ENCODE measurements at regions not wholly inside any gene's neighbourhood (a gene's known extent, or its start where the extent isn't known, plus 50 kb on each side); places are given as distances from the start of the nearest gene placed in this dataset.

DNA sequence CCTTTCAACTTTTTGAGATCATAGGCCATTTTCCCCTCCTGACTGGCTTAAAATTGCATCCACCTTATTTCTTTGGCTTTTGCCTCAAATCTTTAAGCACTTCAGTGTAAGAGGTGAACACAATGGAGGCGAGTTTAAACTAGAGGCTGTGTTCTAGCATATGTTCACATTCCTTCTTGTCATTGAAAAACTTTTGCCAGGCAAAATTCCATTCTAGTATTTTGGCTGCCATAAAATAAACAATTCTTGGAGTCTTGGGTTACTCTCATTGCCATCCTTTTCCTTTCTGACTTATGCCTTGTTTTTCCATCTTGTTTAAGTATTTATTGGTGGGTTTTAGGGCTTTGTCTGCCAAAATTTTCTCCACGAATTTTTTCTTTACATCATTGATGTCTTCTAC is 137.3 kb upstream of the ANXA10 start:
- POLR2A ChIA-PET = no interaction called here
- in situ Hi-C loops (cut with HindIII; ENCODE audit: low pct_unique_long_range_greater_than_20kb, low sequenced_read_pairs) = no loop called here
- CTCF ChIA-PET = no interaction called here
- TF ChIP-seq SIN3A (IDR thresholded peaks at IDR 0.05; ENCODE audit: borderline replicate concordance, insufficient read depth, low read depth, low read length) (no peak), CTCF (IDR thresholded peaks at IDR 0.05) (no peak), POLR2AphosphoS5 (IDR thresholded peaks at IDR 0.05; ENCODE audit: low read depth, low read length) (no peak)
- TF ChIP-seq, protein P1, sequence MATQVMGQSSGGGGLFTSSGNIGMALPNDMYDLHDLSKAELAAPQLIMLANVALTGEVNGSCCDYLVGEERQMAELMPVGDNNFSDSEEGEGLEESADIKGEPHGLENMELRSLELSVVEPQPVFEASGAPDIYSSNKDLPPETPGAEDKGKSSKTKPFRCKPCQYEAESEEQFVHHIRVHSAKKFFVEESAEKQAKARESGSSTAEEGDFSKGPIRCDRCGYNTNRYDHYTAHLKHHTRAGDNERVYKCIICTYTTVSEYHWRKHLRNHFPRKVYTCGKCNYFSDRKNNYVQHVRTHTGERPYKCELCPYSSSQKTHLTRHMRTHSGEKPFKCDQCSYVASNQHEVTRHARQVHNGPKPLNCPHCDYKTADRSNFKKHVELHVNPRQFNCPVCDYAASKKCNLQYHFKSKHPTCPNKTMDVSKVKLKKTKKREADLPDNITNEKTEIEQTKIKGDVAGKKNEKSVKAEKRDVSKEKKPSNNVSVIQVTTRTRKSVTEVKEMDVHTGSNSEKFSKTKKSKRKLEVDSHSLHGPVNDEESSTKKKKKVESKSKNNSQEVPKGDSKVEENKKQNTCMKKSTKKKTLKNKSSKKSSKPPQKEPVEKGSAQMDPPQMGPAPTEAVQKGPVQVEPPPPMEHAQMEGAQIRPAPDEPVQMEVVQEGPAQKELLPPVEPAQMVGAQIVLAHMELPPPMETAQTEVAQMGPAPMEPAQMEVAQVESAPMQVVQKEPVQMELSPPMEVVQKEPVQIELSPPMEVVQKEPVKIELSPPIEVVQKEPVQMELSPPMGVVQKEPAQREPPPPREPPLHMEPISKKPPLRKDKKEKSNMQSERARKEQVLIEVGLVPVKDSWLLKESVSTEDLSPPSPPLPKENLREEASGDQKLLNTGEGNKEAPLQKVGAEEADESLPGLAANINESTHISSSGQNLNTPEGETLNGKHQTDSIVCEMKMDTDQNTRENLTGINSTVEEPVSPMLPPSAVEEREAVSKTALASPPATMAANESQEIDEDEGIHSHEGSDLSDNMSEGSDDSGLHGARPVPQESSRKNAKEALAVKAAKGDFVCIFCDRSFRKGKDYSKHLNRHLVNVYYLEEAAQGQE (IDR thresholded peaks at IDR 0.05; ENCODE audit: insufficient read depth in 1 of 2, low read depth in 2 of 2, low read length in 1 of 2) = no peak
- intact Hi-C loops (cut with micrococcal nuclease; ENCODE audit: unreplicated experiment) = no loop called here
- ATAC-seq (no peak), DNase-seq (ENCODE audit: low read depth, low spot score) (no peak)
- Histone ChIP-seq H3K4me1 (ENCODE audit: control insufficient read depth, insufficient read depth, low read length) (no peaks in the 10 kb centered on the region), H3K4me3 (ENCODE audit: low read depth in 2 of 2, low read length in 2 of 2) (no peak overlapping the region), H3K27ac (ENCODE audit: low read length) (no peak overlapping the region), H3K27me3 (ENCODE audit: control insufficient read depth, insufficient read depth, low read length) (no peaks in the 10 kb centered on the region), H3K36me3 (ENCODE audit: control insufficient read depth, insufficient read depth, low read length) (no peaks in the 10 kb centered on the region), H3K9me3 (ENCODE audit: control insufficient read depth, insufficient read depth, low read depth, low read length) (0 out of 2 replicates have a peak, but pooled peaks cover 4% of the 10 kb centered on the region)
- no TSS peak for BruUV-seq (replicated peaks)

DNA sequence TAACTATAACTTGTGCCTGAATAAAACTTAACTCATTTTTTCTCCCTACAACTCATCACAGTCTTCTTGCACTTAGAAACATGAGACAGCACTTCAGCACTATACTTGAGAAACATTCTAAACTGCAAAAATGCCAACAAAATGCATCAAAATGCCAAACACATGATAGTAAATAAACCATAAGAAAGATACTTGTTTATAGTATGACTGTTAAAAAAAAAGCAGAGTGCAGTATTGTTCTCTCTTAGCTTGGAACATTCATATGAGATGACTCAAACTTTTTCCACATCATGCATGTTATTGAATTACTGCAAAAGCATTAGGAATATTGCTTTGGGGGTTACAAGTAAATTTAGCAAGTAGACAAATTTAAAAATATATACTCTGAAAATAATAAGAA is 135.7 kb upstream of the ANXA10 start:
- H3K4me3 ChIP-seq (ENCODE audit: low read depth in 2 of 2, low read length in 2 of 2) = no peak overlapping the region
- no peaks in the 10 kb centered on the region for H3K36me3 ChIP-seq (ENCODE audit: control insufficient read depth, insufficient read depth, low read length)
- ATAC-seq (no peak), DNase-seq (ENCODE audit: low read depth, low spot score) (no peak)
- H3K9me3 ChIP-seq (ENCODE audit: control insufficient read depth, insufficient read depth, low read depth, low read length) = no peaks in the 10 kb centered on the region; the same call in 1 of the 2 replicates
- TF ChIP-seq, protein P1 (IDR thresholded peaks at IDR 0.05; ENCODE audit: insufficient read depth in 1 of 2, low read depth in 2 of 2, low read length in 1 of 2) = no peak
- no peak for TF ChIP-seq POLR2AphosphoS5 (IDR thresholded peaks at IDR 0.05; ENCODE audit: low read depth, low read length)
- no peak for TF ChIP-seq CTCF (IDR thresholded peaks at IDR 0.05)
- TF ChIP-seq TCF7L2 (IDR thresholded peaks at IDR 0.05; ENCODE audit: low read depth, low read length) = no peak
- no peak for TF ChIP-seq SIN3A (IDR thresholded peaks at IDR 0.05; ENCODE audit: borderline replicate concordance, insufficient read depth, low read depth, low read length)
- intact Hi-C loops (cut with micrococcal nuclease; ENCODE audit: unreplicated experiment) (no loop called here), in situ Hi-C loops (cut with HindIII; ENCODE audit: low pct_unique_long_range_greater_than_20kb, low sequenced_read_pairs) (no loop called here)
- no peaks in the 10 kb centered on the region for H3K27me3 ChIP-seq (ENCODE audit: control insufficient read depth, insufficient read depth, low read length)
- no peak overlapping the region for H3K27ac ChIP-seq (ENCODE audit: low read length)
- POLR2A ChIA-PET = no interaction called here
- CTCF ChIA-PET = no interaction called here
- no peaks in the 10 kb centered on the region for H3K4me1 ChIP-seq (ENCODE audit: control insufficient read depth, insufficient read depth, low read length)
- no TSS peak for BruUV-seq (replicated peaks)

Data from Panc1 (cell line).